Smooth muscle cell (in vitro differentiated cells): ENCODE measurements at regions not wholly inside any gene's neighbourhood (a gene's known extent, or its start where the extent isn't known, plus 50 kb on each side); places are given as distances from the start of the nearest gene placed in this dataset.
"Not testable (repeated sequence)": the region's sequence is repeated elsewhere in the genome, so short reads cannot be mapped to it uniquely, and the experiment has no call there.

Experiments
- DNase-seq: peaks from one replicate; lab custom pipeline; 2025; ENCODE audit not compliant: unreplicated experiment; lab: John Stamatoyannopoulos, UW
- H2AFZ ChIP-seq: fragments of 200-600 bp; sonication (generic); 2 replicates; pipeline ENCODE4 v1.6.0; 2016; ENCODE audit warnings: antibody characterized with exemption, low read depth, mild to moderate bottlenecking
- H3F3A ChIP-seq: fragments of 200-600 bp; sonication (generic); 2 replicates; pipeline ENCODE4 v1.6.0; 2017; ENCODE audit warnings: antibody characterized with exemption, low read depth
- H3K27ac ChIP-seq: fragments of 200-600 bp; sonication (generic); 2 replicates; pipeline ENCODE4 v1.5.1; 2016; ENCODE audit warnings: low read depth, mild to moderate bottlenecking
- H3K27me3 ChIP-seq: fragments of 200-600 bp; sonication (generic); 2 replicates; pipeline ENCODE4 v1.6.1; 2016; ENCODE audit warnings: low read depth, mild to moderate bottlenecking
- H3K36me3 ChIP-seq: fragments of 200-600 bp; sonication (generic); 2 replicates; pipeline ENCODE4 v1.5.1; 2016; ENCODE audit warnings: low read depth
- H3K4me1 ChIP-seq: fragments of 200-600 bp; sonication (generic); 2 replicates; pipeline ENCODE4 v1.5.1; 2016; ENCODE audit warnings: low read depth
- H3K4me2 ChIP-seq: fragments of 200-600 bp; sonication (generic); 2 replicates; pipeline ENCODE4 v1.6.0; 2016; ENCODE audit warnings: mild to moderate bottlenecking
- H3K4me3 ChIP-seq: fragments of 200-600 bp; sonication (generic); 2 replicates; pipeline ENCODE4 v1.5.1; 2016; ENCODE audit warnings: mild to moderate bottlenecking
- H3K79me2 ChIP-seq: fragments of 200-600 bp; sonication (generic); 2 replicates; pipeline ENCODE4 v1.6.0; 2016; ENCODE audit warnings: low read depth, mild to moderate bottlenecking
- H3K9ac ChIP-seq: fragments of 200-600 bp; sonication (generic); 2 replicates; pipeline ENCODE4 v1.6.0; 2016; ENCODE audit warnings: low read depth
- H3K9me3 ChIP-seq: fragments of 200-600 bp; sonication (generic); replicated peaks from 2 replicates; pipeline ENCODE4 v1.5.1; 2016; ENCODE audit warnings: low read depth
- H4K20me1 ChIP-seq: fragments of 200-600 bp; sonication (generic); 2 replicates; pipeline ENCODE4 v1.6.0; 2016; ENCODE audit warnings: low read depth
- WGBS: methylation state at CpG from one replicate; pipeline ENCODE4 v1.1.7; 2016; ENCODE audit warnings: low lambda C conversion rate; 5-methylcytosine and 5-hydroxymethylcytosine counted together
- TF ChIP-seq, protein P1 (sequence below): fragments of 200-600 bp; sonication (generic); IDR thresholded peaks from 2 replicates; pipeline ENCODE4 v1.5.1; 2017; ENCODE audit warnings: borderline replicate concordance, mild to moderate bottlenecking, antibody characterized with exemption; ENCODE audit not compliant: insufficient read depth, poor library complexity, severe bottlenecking

DNA sequence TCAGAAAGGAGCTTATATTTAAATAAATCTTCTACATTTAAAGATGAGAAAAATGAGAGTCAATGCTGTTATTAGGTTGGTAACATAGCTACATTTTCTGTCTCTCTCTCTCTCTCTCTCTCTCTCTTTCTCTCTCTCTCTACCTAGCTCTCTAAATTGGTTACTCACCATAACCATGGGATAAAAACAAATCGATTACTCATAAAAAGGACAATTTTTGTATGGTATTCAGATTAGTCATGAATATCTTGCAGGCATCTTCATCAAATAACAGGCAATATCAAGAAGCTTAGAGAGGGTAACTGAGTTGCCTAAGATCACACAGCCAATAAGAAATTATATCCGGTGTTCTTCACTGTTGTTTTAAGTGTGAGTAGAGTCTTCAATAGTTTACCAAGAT, 81.8 kb upstream of the ALCAM start:
- no peaks in the 10 kb centered on the region for H3F3A ChIP-seq
- no peaks in the 10 kb centered on the region for H3K79me2 ChIP-seq
- no peaks in the 10 kb centered on the region for H3K4me1 ChIP-seq
- H3K27ac ChIP-seq, result no peak overlapping the region
- H2AFZ ChIP-seq, result no peak overlapping the region
- H3K36me3 ChIP-seq, result no peaks in the 10 kb centered on the region
- H4K20me1 ChIP-seq, result no peaks in the 10 kb centered on the region
- DNase-seq, result no peak
- H3K27me3 ChIP-seq, result no peaks in the 10 kb centered on the region
- H3K9me3 ChIP-seq, result no peaks in the 10 kb centered on the region
- no peak overlapping the region for H3K4me2 ChIP-seq
- 75% methylated on average over 2 of the region's 2 CpGs for WGBS
- H3K4me3 ChIP-seq, result no peak overlapping the region
- H3K9ac ChIP-seq, result no peak overlapping the region
- TF ChIP-seq, protein P1, sequence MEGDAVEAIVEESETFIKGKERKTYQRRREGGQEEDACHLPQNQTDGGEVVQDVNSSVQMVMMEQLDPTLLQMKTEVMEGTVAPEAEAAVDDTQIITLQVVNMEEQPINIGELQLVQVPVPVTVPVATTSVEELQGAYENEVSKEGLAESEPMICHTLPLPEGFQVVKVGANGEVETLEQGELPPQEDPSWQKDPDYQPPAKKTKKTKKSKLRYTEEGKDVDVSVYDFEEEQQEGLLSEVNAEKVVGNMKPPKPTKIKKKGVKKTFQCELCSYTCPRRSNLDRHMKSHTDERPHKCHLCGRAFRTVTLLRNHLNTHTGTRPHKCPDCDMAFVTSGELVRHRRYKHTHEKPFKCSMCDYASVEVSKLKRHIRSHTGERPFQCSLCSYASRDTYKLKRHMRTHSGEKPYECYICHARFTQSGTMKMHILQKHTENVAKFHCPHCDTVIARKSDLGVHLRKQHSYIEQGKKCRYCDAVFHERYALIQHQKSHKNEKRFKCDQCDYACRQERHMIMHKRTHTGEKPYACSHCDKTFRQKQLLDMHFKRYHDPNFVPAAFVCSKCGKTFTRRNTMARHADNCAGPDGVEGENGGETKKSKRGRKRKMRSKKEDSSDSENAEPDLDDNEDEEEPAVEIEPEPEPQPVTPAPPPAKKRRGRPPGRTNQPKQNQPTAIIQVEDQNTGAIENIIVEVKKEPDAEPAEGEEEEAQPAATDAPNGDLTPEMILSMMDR, result no peak

DNA sequence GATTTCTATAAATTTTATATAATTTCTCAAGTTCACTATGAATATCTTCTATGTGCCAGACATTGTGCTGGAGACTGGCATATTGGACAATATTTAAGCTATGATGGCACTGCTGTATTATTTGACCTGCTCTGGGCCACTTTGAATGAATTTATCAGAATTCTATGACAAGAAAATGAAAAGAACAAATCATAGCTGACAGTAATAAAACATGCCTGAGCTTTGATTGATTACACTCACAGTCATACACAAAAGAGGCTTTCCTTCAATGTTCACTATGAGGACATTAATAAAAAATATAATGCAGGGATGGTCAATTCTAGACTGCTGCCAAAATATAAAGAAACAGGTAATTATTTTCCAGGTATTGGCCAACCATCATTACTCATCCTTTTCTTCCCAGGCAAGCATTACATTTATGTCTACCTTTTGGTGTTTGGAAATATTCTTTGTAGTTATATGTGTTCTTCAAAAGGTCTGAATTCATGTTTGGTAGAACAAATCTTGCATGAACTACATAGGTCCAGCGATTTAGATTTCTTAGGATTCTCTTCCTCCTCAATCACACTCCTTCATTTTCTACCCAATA, 81.0 kb upstream of the ALCAM start:
- 100% methylated on average over 1 of the region's 1 CpG for WGBS
- Histone ChIP-seq H3K79me2 (no peaks in the 10 kb centered on the region), H3K4me1 (no peaks in the 10 kb centered on the region), H3K9me3 (no peaks in the 10 kb centered on the region), H3K27me3 (no peaks in the 10 kb centered on the region), H2AFZ (no peak overlapping the region), H3K36me3 (no peaks in the 10 kb centered on the region), H3K9ac (no peak overlapping the region), H3K27ac (no peak overlapping the region), H3K4me2 (no peak overlapping the region), H3K4me3 (no peak overlapping the region), H3F3A (no peaks in the 10 kb centered on the region), H4K20me1 (no peaks in the 10 kb centered on the region)
- TF ChIP-seq, protein P1, result no peak
- DNase-seq, result no peak

- Histone ChIP-seq H3K4me1 (no peaks in the 10 kb centered on the region), H3K9me3 (no peaks in the 10 kb centered on the region), H3K9ac (no peak overlapping the region), H3K79me2 (no peaks in the 10 kb centered on the region), H4K20me1 (no peaks in the 10 kb centered on the region), H3K27me3 (no peaks in the 10 kb centered on the region), H2AFZ (no peak overlapping the region), H3F3A (no peaks in the 10 kb centered on the region), H3K27ac (no peak overlapping the region), H3K4me3 (no peak overlapping the region), H3K4me2 (no peak overlapping the region), H3K36me3 (no peaks in the 10 kb centered on the region)
- 93% methylated on average over 1 of the region's 1 CpG for WGBS
- DNase-seq, result no peak
- TF ChIP-seq, protein P1, result no peak
These were observed 73.3 kb upstream of the ALCAM start for GRCh38 chr3:105293441-105293840.

DNA sequence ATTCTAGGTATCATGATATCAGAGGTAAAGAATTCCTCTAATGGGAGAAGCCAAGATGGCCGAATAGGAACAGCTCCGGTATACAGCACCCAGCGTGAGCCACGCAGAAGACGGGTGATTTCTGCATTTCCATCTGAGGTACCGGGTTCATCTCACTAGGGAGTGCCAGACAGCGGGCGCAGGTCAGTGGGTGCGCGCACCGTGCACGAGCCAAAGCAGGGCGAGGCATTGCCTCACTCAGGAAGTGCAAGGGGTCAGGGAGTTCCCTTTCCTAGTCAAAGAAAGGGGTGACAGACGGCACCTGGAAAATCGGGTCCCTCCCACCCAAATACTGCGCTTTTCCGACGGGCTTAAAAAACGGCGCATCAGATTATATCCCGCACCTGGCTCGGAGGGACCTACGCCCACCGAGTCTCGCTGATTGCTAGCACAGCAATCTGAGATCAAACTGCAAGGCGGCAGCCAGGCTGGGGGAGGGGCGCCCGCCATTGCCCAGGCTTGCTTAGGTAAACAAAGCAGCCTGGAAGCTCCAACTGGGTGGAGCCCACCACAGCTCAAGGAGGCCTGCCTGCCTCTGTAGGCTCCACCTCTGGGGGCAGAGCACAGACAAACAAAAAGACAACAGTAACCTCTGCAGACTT, 70.4 kb upstream of the ALCAM start:
- not testable (repeated sequence) for H3K9me3 ChIP-seq

More for the DNA sequence above, 70.4 kb upstream of the ALCAM start:
- not testable (repeated sequence) for H3K27me3 ChIP-seq, DNase-seq, H3F3A ChIP-seq, H3K4me2 ChIP-seq, H4K20me1 ChIP-seq, H2AFZ ChIP-seq, H3K79me2 ChIP-seq, H3K4me3 ChIP-seq, H3K36me3 ChIP-seq, H3K4me1 ChIP-seq, H3K9ac ChIP-seq, H3K27ac ChIP-seq
- 88% methylated on average over 28 of the region's 28 CpGs for WGBS
